ENCODE measurements at regions not wholly inside any gene's neighbourhood (a gene's known extent, or its start where the extent isn't known, plus 50 kb on each side); places are given as distances from the start of the nearest gene placed in this dataset.

GRCh38 chr10:111933937-111934336, 249.6 kb downstream of the GPAM start:
- H3K4me1 ChIP-seq (ENCODE audit: low read depth, poor library complexity, severe bottlenecking), result no peaks in the 10 kb centered on the region
- TF ChIP-seq, protein P1, sequence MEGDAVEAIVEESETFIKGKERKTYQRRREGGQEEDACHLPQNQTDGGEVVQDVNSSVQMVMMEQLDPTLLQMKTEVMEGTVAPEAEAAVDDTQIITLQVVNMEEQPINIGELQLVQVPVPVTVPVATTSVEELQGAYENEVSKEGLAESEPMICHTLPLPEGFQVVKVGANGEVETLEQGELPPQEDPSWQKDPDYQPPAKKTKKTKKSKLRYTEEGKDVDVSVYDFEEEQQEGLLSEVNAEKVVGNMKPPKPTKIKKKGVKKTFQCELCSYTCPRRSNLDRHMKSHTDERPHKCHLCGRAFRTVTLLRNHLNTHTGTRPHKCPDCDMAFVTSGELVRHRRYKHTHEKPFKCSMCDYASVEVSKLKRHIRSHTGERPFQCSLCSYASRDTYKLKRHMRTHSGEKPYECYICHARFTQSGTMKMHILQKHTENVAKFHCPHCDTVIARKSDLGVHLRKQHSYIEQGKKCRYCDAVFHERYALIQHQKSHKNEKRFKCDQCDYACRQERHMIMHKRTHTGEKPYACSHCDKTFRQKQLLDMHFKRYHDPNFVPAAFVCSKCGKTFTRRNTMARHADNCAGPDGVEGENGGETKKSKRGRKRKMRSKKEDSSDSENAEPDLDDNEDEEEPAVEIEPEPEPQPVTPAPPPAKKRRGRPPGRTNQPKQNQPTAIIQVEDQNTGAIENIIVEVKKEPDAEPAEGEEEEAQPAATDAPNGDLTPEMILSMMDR (conservative IDR thresholded peaks at IDR 0.05; ENCODE audit: low read depth, low read length), result no peak
- H2AFZ ChIP-seq (ENCODE audit: low read depth), result no peak overlapping the region
- no peak overlapping the region for H3K27ac ChIP-seq
- H3K4me2 ChIP-seq, result no peak overlapping the region
- no peak overlapping the region for H3K9ac ChIP-seq
- no peaks in the 10 kb centered on the region for H4K20me1 ChIP-seq (ENCODE audit: insufficient read depth)
- H3K36me3 ChIP-seq (ENCODE audit: insufficient read depth), result no peaks in the 10 kb centered on the region
- H3K27me3 ChIP-seq (ENCODE audit: insufficient read depth, low read depth), result no peaks in the 10 kb centered on the region
- no peaks in the 10 kb centered on the region for H3K79me2 ChIP-seq (ENCODE audit: insufficient read depth, low read depth)
- no peak overlapping the region for H3K4me3 ChIP-seq (IDR thresholded peaks at IDR 0.05; ENCODE audit: insufficient read depth, low read depth, low read length)

DNA sequence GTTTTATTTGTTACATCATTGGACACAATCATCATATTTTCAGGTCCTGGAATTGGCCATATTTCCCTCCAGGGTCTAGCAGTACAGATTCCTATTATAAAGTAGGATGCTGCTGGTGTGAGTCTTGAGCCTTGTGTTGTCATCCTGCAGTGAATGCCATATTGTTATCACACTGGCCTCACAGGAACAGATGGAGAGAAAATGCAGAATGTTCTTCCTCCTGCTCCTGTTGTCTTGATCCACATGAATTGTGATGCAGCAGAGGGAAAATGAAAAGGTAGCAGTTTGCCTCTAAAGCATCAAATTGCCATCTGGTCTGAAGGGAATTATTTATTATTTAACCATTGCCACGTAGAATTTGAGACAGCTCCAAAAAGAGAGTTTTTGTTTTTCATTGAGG, 248.6 kb downstream of the GPAM start:
- no peak overlapping the region for H3K9ac ChIP-seq
- H3K27ac ChIP-seq, result no peak overlapping the region
- H2AFZ ChIP-seq (ENCODE audit: low read depth), result no peak overlapping the region
- H3K4me2 ChIP-seq, result no peak overlapping the region
- no peaks in the 10 kb centered on the region for H3K27me3 ChIP-seq (ENCODE audit: insufficient read depth, low read depth)
- no peaks in the 10 kb centered on the region for H3K36me3 ChIP-seq (ENCODE audit: insufficient read depth)
- no peaks in the 10 kb centered on the region for H4K20me1 ChIP-seq (ENCODE audit: insufficient read depth)
- TF ChIP-seq, protein P1 (conservative IDR thresholded peaks at IDR 0.05; ENCODE audit: low read depth, low read length), result no peak
- no peaks in the 10 kb centered on the region for H3K4me1 ChIP-seq (ENCODE audit: low read depth, poor library complexity, severe bottlenecking)
- H3K79me2 ChIP-seq (ENCODE audit: insufficient read depth, low read depth), result no peaks in the 10 kb centered on the region
- H3K4me3 ChIP-seq (IDR thresholded peaks at IDR 0.05; ENCODE audit: insufficient read depth, low read depth, low read length), result no peak overlapping the region

DNA sequence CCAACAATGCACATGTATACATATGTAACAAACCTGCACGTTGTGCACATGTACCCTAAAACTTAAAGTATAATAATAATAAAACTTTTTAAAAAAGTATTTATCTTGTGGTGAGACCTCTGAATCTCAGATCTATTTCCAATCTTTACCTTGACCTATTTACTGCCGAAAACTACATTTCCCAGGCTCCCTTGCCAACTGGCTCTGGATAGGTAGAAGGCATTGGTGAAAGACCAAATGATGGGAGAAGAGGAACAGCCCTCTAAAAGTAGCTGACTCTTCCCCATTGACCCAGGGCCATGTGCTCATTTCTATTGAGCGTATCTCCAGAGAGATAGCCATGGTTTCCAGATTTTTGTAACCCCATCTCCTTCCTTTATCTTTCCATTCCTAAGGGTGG, 247.4 kb downstream of the GPAM start:
- Histone ChIP-seq H3K4me2 (no peak overlapping the region), H2AFZ (ENCODE audit: low read depth) (no peak overlapping the region), H3K27ac (no peak overlapping the region), H4K20me1 (ENCODE audit: insufficient read depth) (no peaks in the 10 kb centered on the region), H3K27me3 (ENCODE audit: insufficient read depth, low read depth) (no peaks in the 10 kb centered on the region), H3K36me3 (ENCODE audit: insufficient read depth) (no peaks in the 10 kb centered on the region), H3K4me1 (ENCODE audit: low read depth, poor library complexity, severe bottlenecking) (no peaks in the 10 kb centered on the region), H3K79me2 (ENCODE audit: insufficient read depth, low read depth) (no peaks in the 10 kb centered on the region), H3K4me3 (IDR thresholded peaks at IDR 0.05; ENCODE audit: insufficient read depth, low read depth, low read length) (no peak overlapping the region), H3K9ac (no peak overlapping the region)
- TF ChIP-seq, protein P1 (conservative IDR thresholded peaks at IDR 0.05; ENCODE audit: low read depth, low read length), result no peak

DNA sequence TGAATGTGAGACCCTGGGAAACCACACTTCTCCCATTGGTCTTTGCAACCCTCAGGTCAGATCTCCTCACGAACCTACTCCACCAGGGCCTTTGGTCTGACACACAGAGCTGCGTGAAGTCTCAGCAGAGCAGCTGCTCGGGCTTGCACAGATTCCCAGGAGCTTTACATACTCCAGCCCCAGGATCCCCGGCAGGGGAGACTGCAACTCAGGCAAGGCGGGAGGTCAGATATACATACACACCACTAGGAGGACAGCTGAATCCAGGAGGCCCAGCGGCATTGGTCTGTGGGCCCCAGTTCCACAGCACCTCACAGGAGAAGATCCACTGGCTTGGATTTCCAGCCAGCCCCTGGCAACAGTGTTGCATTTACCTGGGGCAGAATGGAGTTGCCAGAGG, 239.2 kb downstream of the GPAM start:
- no peak overlapping the region for H3K4me3 ChIP-seq (IDR thresholded peaks at IDR 0.05; ENCODE audit: insufficient read depth, low read depth, low read length)
- no peaks in the 10 kb centered on the region for H3K79me2 ChIP-seq (ENCODE audit: insufficient read depth, low read depth)
- H4K20me1 ChIP-seq (ENCODE audit: insufficient read depth), result no peaks in the 10 kb centered on the region
- no peaks in the 10 kb centered on the region for H3K27me3 ChIP-seq (ENCODE audit: insufficient read depth, low read depth)
- no peaks in the 10 kb centered on the region for H3K4me1 ChIP-seq (ENCODE audit: low read depth, poor library complexity, severe bottlenecking)
- no peaks in the 10 kb centered on the region for H3K36me3 ChIP-seq (ENCODE audit: insufficient read depth)
- H2AFZ ChIP-seq (ENCODE audit: low read depth), result no peak overlapping the region
- no peak overlapping the region for H3K9ac ChIP-seq
- H3K4me2 ChIP-seq, result no peak overlapping the region
- TF ChIP-seq, protein P1 (conservative IDR thresholded peaks at IDR 0.05; ENCODE audit: low read depth, low read length), result no peak
- H3K27ac ChIP-seq, result no peak overlapping the region

- Histone ChIP-seq H4K20me1 (ENCODE audit: insufficient read depth) (no peaks in the 10 kb centered on the region), H3K4me3 (IDR thresholded peaks at IDR 0.05; ENCODE audit: insufficient read depth, low read depth, low read length) (no peak overlapping the region), H3K4me2 (no peak overlapping the region), H3K27me3 (ENCODE audit: insufficient read depth, low read depth) (no peaks in the 10 kb centered on the region), H3K9ac (no peak overlapping the region), H3K4me1 (ENCODE audit: low read depth, poor library complexity, severe bottlenecking) (no peaks in the 10 kb centered on the region), H2AFZ (ENCODE audit: low read depth) (no peak overlapping the region), H3K79me2 (ENCODE audit: insufficient read depth, low read depth) (no peaks in the 10 kb centered on the region), H3K36me3 (ENCODE audit: insufficient read depth) (no peaks in the 10 kb centered on the region), H3K27ac (no peak overlapping the region)
- TF ChIP-seq, protein P1 (conservative IDR thresholded peaks at IDR 0.05; ENCODE audit: low read depth, low read length), result no peak
These were observed 229.6 kb downstream of the GPAM start for GRCh38 chr10:111953949-111954348.

Data from KMS-11 (cell line).